GM20000 (cell line): ENCODE measurements at regions not wholly inside any gene's neighbourhood (a gene's known extent, or its start where the extent isn't known, plus 50 kb on each side); places are given as distances from the start of the nearest gene placed in this dataset.

ENCODE experiments used
- DNase-seq: peaks from one replicate; pipeline ENCODE4 v3.0.0; 2012; ENCODE audit warnings: low spot score
- CTCF ChIP-seq: IDR thresholded peaks from 2 replicates; pipeline ENCODE4 v1.5.1; 2012; ENCODE audit warnings: mild to moderate bottlenecking, control low read depth; ENCODE audit errors: extremely low read depth, missing control alignments

GRCh38 chr9:30845136-30845535, 1539.3 kb upstream of the ACO1 start:
- no peak for DNase-seq
- TF ChIP-seq CTCF = no peak

DNA sequence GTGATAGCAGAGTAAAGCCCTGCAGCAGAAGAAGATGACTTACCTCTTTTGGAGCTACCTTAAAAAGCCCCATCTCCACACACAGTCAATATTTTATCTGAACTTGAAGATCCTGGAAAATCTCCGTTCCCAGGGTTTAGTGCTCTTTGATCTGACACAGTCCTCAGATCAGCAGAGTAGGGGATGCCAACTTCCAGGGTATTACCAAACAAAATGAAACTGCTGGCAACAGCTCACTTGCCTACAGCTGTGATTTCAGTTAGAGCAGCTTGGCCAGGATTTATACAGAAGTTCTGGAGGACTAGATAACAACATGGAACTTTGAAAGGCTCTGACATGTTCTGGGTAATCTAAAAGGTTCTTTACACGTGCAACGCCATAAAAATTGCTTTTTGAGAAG, 1537.8 kb upstream of the ACO1 start:
- TF ChIP-seq CTCF = no peak
- DNase-seq = no peak

DNA sequence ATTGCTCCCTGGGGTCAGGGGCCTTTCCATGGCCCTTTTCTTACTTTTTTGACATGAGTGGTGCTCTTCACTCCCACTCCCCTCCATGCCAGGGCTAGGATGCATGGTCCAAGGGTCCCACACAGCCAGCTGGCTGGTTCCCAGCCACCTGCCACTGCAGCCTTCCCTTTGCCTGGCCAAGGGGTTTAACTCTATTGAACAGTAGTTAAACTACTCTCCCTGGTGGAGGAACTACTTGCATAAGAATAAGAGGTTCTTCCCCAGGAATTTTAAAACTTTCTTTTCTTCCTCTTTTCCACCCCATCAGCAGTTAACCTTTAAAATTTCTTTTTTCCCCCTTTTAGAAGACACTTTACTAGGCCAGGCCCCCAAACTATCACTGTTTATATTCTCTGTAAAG, 1532.8 kb upstream of the ACO1 start:
- no peak for DNase-seq
- no peak for TF ChIP-seq CTCF

- no peak for DNase-seq
- no peak for TF ChIP-seq CTCF
Measured at GRCh38 chr9:30900706-30901105, 1483.7 kb upstream of the ACO1 start.

DNA sequence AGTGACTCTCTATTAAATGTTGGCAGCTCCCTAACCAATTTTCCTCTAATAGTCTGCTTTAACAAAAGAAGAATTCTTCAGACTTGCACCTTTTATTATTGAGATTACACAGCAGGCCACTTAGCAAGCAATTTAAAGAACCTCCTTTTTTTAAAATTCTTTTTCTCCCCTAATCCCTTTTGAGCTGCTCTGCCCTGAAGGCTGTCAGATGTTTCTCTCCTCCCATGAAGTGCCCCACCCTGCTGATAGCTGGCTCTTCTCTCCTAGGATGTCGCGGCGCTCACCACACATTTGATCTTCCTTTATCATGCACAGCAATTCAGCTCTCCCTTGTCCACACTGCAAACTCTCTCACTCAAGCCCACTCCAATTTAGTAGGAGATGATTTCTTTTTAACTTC, 1471.1 kb upstream of the ACO1 start:
- no peak for TF ChIP-seq CTCF
- no peak for DNase-seq

GRCh38 chr9:30915451-30915850, 1469.0 kb upstream of the ACO1 start:
- no peak for TF ChIP-seq CTCF
- no peak for DNase-seq

- TF ChIP-seq CTCF = no peak
- no peak for DNase-seq
Measured at GRCh38 chr9:30925126-30925525, 1459.3 kb upstream of the ACO1 start.
